GM23248 (cell line): ENCODE measurements at regions not wholly inside any gene's neighbourhood (a gene's known extent, or its start where the extent isn't known, plus 50 kb on each side); places are given as distances from the start of the nearest gene placed in this dataset.

Experiments used
- EZH2 ChIP-seq: fragments of 200-600 bp; sonication (generic); IDR thresholded peaks from 2 replicates; pipeline ENCODE4 v1.6.1; 2018; ENCODE audit warnings: antibody characterized with exemption, mild to moderate bottlenecking; ENCODE audit not compliant: insufficient read depth, poor library complexity, severe bottlenecking
- EZH2phosphoT487 ChIP-seq: fragments of 200-600 bp; sonication (generic); IDR thresholded peaks from 2 replicates; pipeline ENCODE4 v1.6.1; 2018; ENCODE audit warnings: antibody characterized with exemption, moderate library complexity, mild to moderate bottlenecking, low read depth; ENCODE audit not compliant: insufficient read depth

DNA sequence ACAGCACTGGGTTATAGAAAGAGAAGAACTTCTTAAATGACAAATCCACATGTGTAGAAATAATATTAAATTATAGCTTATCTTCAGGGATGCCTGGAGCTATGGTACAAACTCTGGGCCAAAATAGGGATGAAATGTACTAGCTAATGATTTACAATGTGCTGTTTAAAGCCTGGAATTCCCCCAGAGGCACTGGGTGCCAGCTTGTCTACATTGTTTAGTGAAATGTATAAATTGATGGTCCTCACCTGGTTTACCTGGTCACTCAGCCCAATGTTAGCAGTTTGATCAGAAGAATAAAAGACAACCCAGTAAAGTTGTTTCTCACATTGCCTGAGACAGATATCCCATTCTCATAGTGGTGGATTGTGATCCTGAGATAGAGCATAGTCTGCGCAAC is 597.2 kb downstream of the DIAPH3 start:
- TF ChIP-seq EZH2 (no peak), EZH2phosphoT487 (no peak)
